Right atrium auricular region (tissue), 2 donors: ENCODE measurements at regions not wholly inside any gene's neighbourhood (a gene's known extent, or its start where the extent isn't known, plus 50 kb on each side); places are given as distances from the start of the nearest gene placed in this dataset.

ENCODE experiments used
- DNase-seq: peaks from one replicate; pipeline ENCODE4 v3.0.0-alpha.2; 2019; ENCODE audit warnings: low spot score
- H3K27ac ChIP-seq, 2 donors: fragments of 200-600 bp; sonication (generic); 1 replicate in 1 of 2; 2 replicates in 1 of 2; pipeline ENCODE4 v1.5.1; 2016 to 2019
- H3K27me3 ChIP-seq, 2 donors: fragments of 200-600 bp; sonication (generic); one replicate each; pipeline versions ENCODE4 v1.5.1 to v1.6.0; 2017 to 2019
- H3K36me3 ChIP-seq: fragments of 200-600 bp; sonication (generic); one replicate; pipeline ENCODE4 v1.5.1; 2016
- H3K4me1 ChIP-seq, 2 donors: fragments of 200-600 bp; sonication (generic); one replicate each; pipeline versions ENCODE4 v1.5.1 to v1.6.0; 2017 to 2019
- H3K4me3 ChIP-seq, 2 donors: fragments of 200-600 bp; sonication (generic); 1 replicate in 1 of 2; 2 replicates in 1 of 2; pipeline ENCODE4 v1.5.1; 2017 to 2019; ENCODE audit warnings: mild to moderate bottlenecking in 1 of 2, moderate library complexity in 1 of 2
- H3K9me3 ChIP-seq, 2 donors: fragments of 200-600 bp; sonication (generic); one replicate each; pipeline ENCODE4 v1.5.1; 2019
- TF ChIP-seq, protein P1 (sequence below), 2 donors: fragments of 200-600 bp; sonication (generic); IDR thresholded peaks; one replicate each; pipeline ENCODE4 v1.5.1; 2019; ENCODE audit warnings: antibody characterized with exemption in 2 of 2

DNA sequence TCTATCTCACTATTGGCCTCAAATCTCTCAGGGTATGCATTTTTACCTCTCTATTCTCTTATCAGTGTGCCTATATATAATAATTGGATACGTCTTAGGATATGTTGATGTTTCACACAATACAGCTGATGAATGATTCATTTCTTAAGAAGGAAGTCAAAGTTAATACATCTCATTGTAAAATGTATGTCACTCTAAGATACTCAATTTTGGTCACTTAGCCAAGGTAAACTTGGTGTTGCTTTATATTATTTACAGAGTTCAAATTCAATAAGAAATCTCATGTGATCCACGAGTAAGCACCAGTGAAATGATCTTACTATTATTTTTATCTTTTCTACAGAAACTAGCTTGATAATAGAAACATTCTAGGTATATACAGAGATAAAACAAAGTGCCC, 1266.5 kb downstream of the JRKL start:
- TF ChIP-seq, protein P1, sequence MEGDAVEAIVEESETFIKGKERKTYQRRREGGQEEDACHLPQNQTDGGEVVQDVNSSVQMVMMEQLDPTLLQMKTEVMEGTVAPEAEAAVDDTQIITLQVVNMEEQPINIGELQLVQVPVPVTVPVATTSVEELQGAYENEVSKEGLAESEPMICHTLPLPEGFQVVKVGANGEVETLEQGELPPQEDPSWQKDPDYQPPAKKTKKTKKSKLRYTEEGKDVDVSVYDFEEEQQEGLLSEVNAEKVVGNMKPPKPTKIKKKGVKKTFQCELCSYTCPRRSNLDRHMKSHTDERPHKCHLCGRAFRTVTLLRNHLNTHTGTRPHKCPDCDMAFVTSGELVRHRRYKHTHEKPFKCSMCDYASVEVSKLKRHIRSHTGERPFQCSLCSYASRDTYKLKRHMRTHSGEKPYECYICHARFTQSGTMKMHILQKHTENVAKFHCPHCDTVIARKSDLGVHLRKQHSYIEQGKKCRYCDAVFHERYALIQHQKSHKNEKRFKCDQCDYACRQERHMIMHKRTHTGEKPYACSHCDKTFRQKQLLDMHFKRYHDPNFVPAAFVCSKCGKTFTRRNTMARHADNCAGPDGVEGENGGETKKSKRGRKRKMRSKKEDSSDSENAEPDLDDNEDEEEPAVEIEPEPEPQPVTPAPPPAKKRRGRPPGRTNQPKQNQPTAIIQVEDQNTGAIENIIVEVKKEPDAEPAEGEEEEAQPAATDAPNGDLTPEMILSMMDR (IDR thresholded peaks at IDR 0.05) = no peak
- H3K27ac ChIP-seq = no peak overlapping the region
- H3K4me3 ChIP-seq = no peak overlapping the region
- peaks cover 0 to 14% of the 10 kb centered on the region in 2 donors for H3K9me3 ChIP-seq
- H3K27me3 ChIP-seq = no peaks in the 10 kb centered on the region
- DNase-seq = no peak
- no peaks in the 10 kb centered on the region for H3K4me1 ChIP-seq
- H3K36me3 ChIP-seq = no peaks in the 10 kb centered on the region

DNA sequence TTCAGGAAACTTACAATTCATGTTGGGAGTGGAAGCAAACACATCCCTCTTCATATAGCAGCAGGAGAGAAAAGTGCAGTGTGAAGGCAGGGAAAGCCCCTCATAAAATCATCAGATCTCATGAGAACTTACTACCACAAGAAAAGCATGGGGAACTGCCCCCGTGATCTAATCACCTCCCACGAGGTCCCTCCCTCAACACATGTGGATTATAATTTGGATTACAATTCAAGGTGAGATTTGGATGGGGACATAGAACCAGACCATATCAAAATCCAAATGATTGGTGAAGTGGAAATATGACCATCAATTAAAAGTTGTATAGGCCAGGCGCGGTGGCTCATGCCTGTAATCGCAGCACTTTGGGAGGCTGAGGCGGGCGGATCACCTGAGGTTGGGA, 1268.0 kb downstream of the JRKL start:
- no peak overlapping the region for H3K4me3 ChIP-seq
- TF ChIP-seq, protein P1 (IDR thresholded peaks at IDR 0.05) = no peak
- DNase-seq = no peak

DNA sequence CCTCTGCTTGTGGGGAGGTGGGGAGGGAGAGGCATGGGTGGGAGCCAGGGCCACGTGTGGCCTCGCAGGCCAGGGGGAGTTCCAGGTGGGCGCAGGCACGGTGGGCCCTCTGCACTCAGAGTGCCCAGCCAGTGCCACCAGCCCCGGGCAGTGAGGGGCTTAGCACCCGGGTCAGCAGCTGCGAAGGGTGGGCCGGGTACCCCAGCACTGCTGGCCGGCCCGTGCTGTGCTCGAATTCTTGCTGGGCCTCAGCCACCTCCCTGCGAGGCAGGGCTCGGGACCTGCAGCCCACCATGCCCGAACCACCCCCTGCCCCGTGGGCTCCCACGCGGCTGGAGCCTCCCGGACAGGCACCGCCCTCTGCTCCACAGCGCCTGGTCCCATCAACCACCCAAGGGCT, 1277.2 kb downstream of the JRKL start:
- Histone ChIP-seq H3K4me1 (no peaks in the 10 kb centered on the region), H3K27ac (no peak overlapping the region), H3K4me3 (no peak overlapping the region), H3K9me3 (peaks cover 0 to 6% of the 10 kb centered on the region in 2 donors), H3K36me3 (no peaks in the 10 kb centered on the region), H3K27me3 (no peaks in the 10 kb centered on the region)
- DNase-seq = no peak
- TF ChIP-seq, protein P1 (IDR thresholded peaks at IDR 0.05) = no peak

More for the DNA sequence above, 1268.0 kb downstream of the JRKL start:
- no peak overlapping the region for H3K27ac ChIP-seq
- no peaks in the 10 kb centered on the region for H3K4me1 ChIP-seq
- H3K36me3 ChIP-seq = no peaks in the 10 kb centered on the region
- peaks cover 0 to 14% of the 10 kb centered on the region in 2 donors for H3K9me3 ChIP-seq
- H3K27me3 ChIP-seq = no peaks in the 10 kb centered on the region

DNA sequence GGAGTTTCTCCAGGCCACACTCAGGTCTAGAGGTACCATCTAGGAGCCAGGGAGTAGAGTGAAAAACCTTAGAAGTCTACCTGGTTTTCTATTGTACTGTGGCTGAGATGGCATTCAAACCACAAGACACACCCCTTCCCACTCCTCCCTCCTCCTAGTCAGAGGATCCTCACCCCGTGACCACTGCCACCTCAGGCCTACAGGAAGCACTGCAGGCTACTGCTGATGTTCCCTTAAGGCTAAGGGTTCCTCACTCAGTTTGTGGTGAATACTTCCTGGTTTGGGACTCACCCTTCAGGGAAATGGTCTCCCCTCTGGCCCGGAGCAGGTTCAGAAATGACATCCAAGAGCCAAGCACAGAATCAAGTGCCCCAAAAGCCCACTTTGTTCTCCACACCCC, 1293.9 kb downstream of the JRKL start:
- H3K4me1 ChIP-seq = no peaks in the 10 kb centered on the region
- TF ChIP-seq, protein P1 (IDR thresholded peaks at IDR 0.05) = no peak
- no peaks in the 10 kb centered on the region for H3K36me3 ChIP-seq
- no peak overlapping the region for H3K4me3 ChIP-seq
- H3K27me3 ChIP-seq = no peaks in the 10 kb centered on the region
- no peak overlapping the region for H3K27ac ChIP-seq
- peaks cover 0 to 3% of the 10 kb centered on the region in 2 donors for H3K9me3 ChIP-seq
- DNase-seq = no peak

DNA sequence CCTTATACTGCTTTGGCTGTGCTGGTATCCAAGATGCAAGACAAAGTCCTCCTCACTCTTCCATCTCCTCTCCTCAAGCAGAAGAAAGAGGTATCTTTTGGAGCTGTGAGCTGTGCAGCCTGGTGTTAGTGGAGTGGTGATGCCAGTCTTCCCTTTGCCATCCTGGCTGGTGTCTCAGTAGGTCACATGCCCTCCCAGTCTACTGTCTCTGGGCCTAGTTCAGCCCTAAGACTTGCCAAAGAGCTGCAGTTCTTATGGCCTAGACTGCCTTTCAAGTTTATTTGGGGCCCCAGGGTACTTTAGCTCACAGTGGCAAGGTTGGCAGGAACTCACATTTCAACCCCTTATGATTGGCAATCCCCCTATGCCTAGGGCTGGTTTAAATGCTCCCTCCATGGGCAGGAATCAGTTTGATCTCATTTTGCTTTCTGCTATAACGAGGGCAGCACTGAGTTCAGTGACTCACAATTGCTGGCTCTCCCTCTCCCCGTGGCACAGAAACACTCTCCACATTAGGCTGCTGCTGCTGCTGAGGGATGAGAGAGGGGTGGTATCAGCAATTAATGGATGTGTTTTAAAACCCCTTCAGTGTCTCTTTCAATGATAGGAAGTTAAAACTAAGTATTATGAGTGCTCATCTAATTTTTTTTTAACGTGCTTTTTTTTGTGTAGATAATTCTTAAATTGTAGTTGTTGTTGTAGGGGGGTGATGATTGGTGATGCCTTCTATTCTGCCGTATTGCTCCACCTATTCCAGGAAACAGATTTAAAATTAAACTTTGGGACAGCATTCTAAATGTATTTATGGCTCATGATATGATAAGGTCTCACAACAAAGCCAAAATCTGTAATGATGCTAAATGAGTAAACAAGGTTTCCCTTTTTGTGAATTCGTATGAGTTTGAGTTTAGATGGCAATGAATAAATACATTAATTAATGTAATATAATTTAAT, 1295.0 kb downstream of the JRKL start:
- Histone ChIP-seq H3K36me3 (no peaks in the 10 kb centered on the region), H3K9me3 (no peaks in the 10 kb centered on the region), H3K27ac (no peak overlapping the region), H3K4me3 (no peak overlapping the region), H3K4me1 (no peaks in the 10 kb centered on the region), H3K27me3 (no peaks in the 10 kb centered on the region)
- DNase-seq = no peak
- TF ChIP-seq, protein P1 (IDR thresholded peaks at IDR 0.05) = no peak
